Activated T-cell treated with anti-CD3 and anti-CD28 coated beads, Interleukin-2, amount 50 U/mL, for 72 hours (primary cell): ENCODE measurements at regions not wholly inside any gene's neighbourhood (a gene's known extent, or its start where the extent isn't known, plus 50 kb on each side); places are given as distances from the start of the nearest gene placed in this dataset.

ENCODE experiments used
- ATAC-seq, 2 donors: fragments of 150-1000 bp; cut with Tn5 transposase; replicated peaks in 1 of 2; 2 replicates each; pipeline ENCODE4 v1.10.0; 2021; ENCODE audit warnings: moderate library complexity in 2 of 2, mild to moderate bottlenecking in 1 of 2
- DNase-seq, 2 donors: peaks; one replicate each; pipeline ENCODE4 v3.0.0; 2021 to 2022; ENCODE audit warnings: mixed read lengths in 1 of 2
- H3K27ac Mint-ChIP-seq: one replicate; pipeline ENCODE4 v1.8.0; 2022; ENCODE audit warnings: mild to moderate bottlenecking, moderate library complexity, mixed read lengths
- H3K27me3 Mint-ChIP-seq: one replicate; pipeline ENCODE4 v1.8.0; 2022; ENCODE audit warnings: low read depth, mixed read lengths
- H3K36me3 Mint-ChIP-seq, 2 donors: one replicate each; pipeline ENCODE4 v1.8.0; 2022; ENCODE audit warnings: mixed read lengths in 2 of 2, mild to moderate bottlenecking in 1 of 2; ENCODE audit not compliant: insufficient read depth in 2 of 2
- H3K4me1 Mint-ChIP-seq: one replicate; pipeline ENCODE4 v1.8.0; 2022; ENCODE audit warnings: low read depth, mixed read lengths
- H3K4me3 Mint-ChIP-seq, 2 donors: one replicate each; pipeline ENCODE4 v1.8.0; 2022; ENCODE audit warnings: mild to moderate bottlenecking in 2 of 2, mixed read lengths in 2 of 2, moderate library complexity in 2 of 2
- H3K9me3 Mint-ChIP-seq, 2 donors: one replicate each; pipeline ENCODE4 v1.8.0; 2022; ENCODE audit warnings: mixed read lengths in 2 of 2

- no peak overlapping the region for H3K4me3 Mint-ChIP-seq
- H3K36me3 Mint-ChIP-seq, result no peaks in the 10 kb centered on the region
- no peaks in the 10 kb centered on the region for H3K4me1 Mint-ChIP-seq
These were observed 166.1 kb upstream of the NPSR1 start for GRCh38 chr7:34491899-34492298.

GRCh38 chr7:34493752-34494151, 164.3 kb upstream of the NPSR1 start:
- H3K4me3 Mint-ChIP-seq, result no peak overlapping the region
- no peak overlapping the region for H3K27ac Mint-ChIP-seq
- no peak for ATAC-seq
- no peaks in the 10 kb centered on the region for H3K36me3 Mint-ChIP-seq
- no peaks in the 10 kb centered on the region for H3K27me3 Mint-ChIP-seq
- H3K9me3 Mint-ChIP-seq, result peaks cover 9 to 10% of the 10 kb centered on the region in 2 donors
- DNase-seq, result no peak
- no peaks in the 10 kb centered on the region for H3K4me1 Mint-ChIP-seq

More at GRCh38 chr7:34491899-34492298, 166.1 kb upstream of the NPSR1 start:
- Mint-ChIP-seq H3K27ac (no peak overlapping the region), H3K27me3 (no peaks in the 10 kb centered on the region), H3K9me3 (peaks cover 9 to 10% of the 10 kb centered on the region in 2 donors)
- ATAC-seq (no peak), DNase-seq (no peak)

GRCh38 chr7:34497153-34497777, 160.8 kb upstream of the NPSR1 start:
- Mint-ChIP-seq H3K9me3 (peaks cover 9 to 10% of the 10 kb centered on the region in 2 donors), H3K36me3 (no peaks in the 10 kb centered on the region), H3K4me3 (no peak overlapping the region), H3K27ac (no peak overlapping the region), H3K4me1 (no peaks in the 10 kb centered on the region), H3K27me3 (no peaks in the 10 kb centered on the region)
- ATAC-seq (no peak), DNase-seq (no peak)

GRCh38 chr7:34501156-34501555, 156.9 kb upstream of the NPSR1 start:
- Mint-ChIP-seq H3K9me3 (peaks cover 0 to 4% of the 10 kb centered on the region in 2 donors), H3K4me1 (no peaks in the 10 kb centered on the region), H3K4me3 (no peak overlapping the region), H3K27me3 (no peaks in the 10 kb centered on the region), H3K36me3 (no peaks in the 10 kb centered on the region), H3K27ac (no peak overlapping the region)
- DNase-seq, result no peak
- no peak for ATAC-seq

GRCh38 chr7:34507191-34507590, 150.8 kb upstream of the NPSR1 start:
- H3K27ac Mint-ChIP-seq, result no peak overlapping the region
- no peak for DNase-seq
- H3K36me3 Mint-ChIP-seq, result no peaks in the 10 kb centered on the region
- H3K4me1 Mint-ChIP-seq, result no peaks in the 10 kb centered on the region
- no peak for ATAC-seq
- H3K4me3 Mint-ChIP-seq, result no peak overlapping the region
- H3K9me3 Mint-ChIP-seq, result peaks cover 2 to 5% of the 10 kb centered on the region in 2 donors
- H3K27me3 Mint-ChIP-seq, result no peaks in the 10 kb centered on the region

- DNase-seq, result no peak
- peaks cover 5 to 11% of the 10 kb centered on the region in 2 donors for H3K9me3 Mint-ChIP-seq
- no peaks in the 10 kb centered on the region for H3K36me3 Mint-ChIP-seq
- H3K27ac Mint-ChIP-seq, result no peak overlapping the region
- H3K4me3 Mint-ChIP-seq, result no peak overlapping the region
- H3K27me3 Mint-ChIP-seq, result no peaks in the 10 kb centered on the region
- no peak for ATAC-seq
- H3K4me1 Mint-ChIP-seq, result no peaks in the 10 kb centered on the region
These were observed 134.6 kb upstream of the NPSR1 start for GRCh38 chr7:34523226-34523918.

- H3K4me1 Mint-ChIP-seq, result no peaks in the 10 kb centered on the region
- H3K27ac Mint-ChIP-seq, result no peak overlapping the region
- H3K4me3 Mint-ChIP-seq, result no peak overlapping the region
- peaks cover 3 to 6% of the 10 kb centered on the region in 2 donors for H3K9me3 Mint-ChIP-seq
- ATAC-seq (no peak), DNase-seq (no peak)
- no peaks in the 10 kb centered on the region for H3K36me3 Mint-ChIP-seq
- no peaks in the 10 kb centered on the region for H3K27me3 Mint-ChIP-seq
These were observed 127.8 kb upstream of the NPSR1 start for GRCh38 chr7:34530259-34530658.

- DNase-seq (no peak), ATAC-seq (no peak)
- H3K36me3 Mint-ChIP-seq, result peaks cover 3 to 6% of the 10 kb centered on the region in 2 donors
- no peaks in the 10 kb centered on the region for H3K4me1 Mint-ChIP-seq
- no peaks in the 10 kb centered on the region for H3K27me3 Mint-ChIP-seq
- no peak overlapping the region for H3K4me3 Mint-ChIP-seq
- peaks cover 7 to 12% of the 10 kb centered on the region in 2 donors for H3K9me3 Mint-ChIP-seq
- H3K27ac Mint-ChIP-seq, result no peak overlapping the region
These were observed 119.0 kb upstream of the NPSR1 start for GRCh38 chr7:34539003-34539402.

- ATAC-seq (no peak), DNase-seq (no peak)
- Mint-ChIP-seq H3K27me3 (no peaks in the 10 kb centered on the region), H3K4me3 (no peak overlapping the region), H3K9me3 (peaks cover 9 to 12% of the 10 kb centered on the region in 2 donors), H3K27ac (no peak overlapping the region), H3K4me1 (no peaks in the 10 kb centered on the region), H3K36me3 (peaks cover 3 to 4% of the 10 kb centered on the region in 2 donors)
These were observed 113.4 kb upstream of the NPSR1 start for GRCh38 chr7:34544621-34545020.

GRCh38 chr7:34550996-34551395, 107.0 kb upstream of the NPSR1 start:
- no peak overlapping the region for H3K4me3 Mint-ChIP-seq
- peaks cover 6 to 14% of the 10 kb centered on the region in 2 donors for H3K9me3 Mint-ChIP-seq
- H3K4me1 Mint-ChIP-seq, result no peaks in the 10 kb centered on the region
- no peak overlapping the region for H3K27ac Mint-ChIP-seq
- DNase-seq (no peak), ATAC-seq (no peak)
- no peaks in the 10 kb centered on the region for H3K36me3 Mint-ChIP-seq
- H3K27me3 Mint-ChIP-seq, result no peaks in the 10 kb centered on the region

- Mint-ChIP-seq H3K4me1 (no peaks in the 10 kb centered on the region), H3K4me3 (no peak overlapping the region), H3K36me3 (no peaks in the 10 kb centered on the region), H3K27me3 (no peaks in the 10 kb centered on the region), H3K27ac (no peak overlapping the region), H3K9me3 (peaks cover 11 to 22% of the 10 kb centered on the region in 2 donors)
- no peak for DNase-seq
- ATAC-seq, result no peak
These were observed 105.5 kb upstream of the NPSR1 start for GRCh38 chr7:34552502-34552901.

GRCh38 chr7:34558022-34558421, 100.0 kb upstream of the NPSR1 start:
- Mint-ChIP-seq H3K4me1 (no peaks in the 10 kb centered on the region), H3K36me3 (no peaks in the 10 kb centered on the region), H3K9me3 (peaks cover 11 to 20% of the 10 kb centered on the region in 2 donors), H3K27ac (no peak overlapping the region), H3K27me3 (no peaks in the 10 kb centered on the region), H3K4me3 (no peak overlapping the region)
- no peak for ATAC-seq
- no peak for DNase-seq

- H3K4me3 Mint-ChIP-seq, result no peak overlapping the region
- peaks cover 2 to 4% of the 10 kb centered on the region in 2 donors for H3K9me3 Mint-ChIP-seq
- ATAC-seq, result no peak
- no peaks in the 10 kb centered on the region for H3K36me3 Mint-ChIP-seq
- no peak for DNase-seq
- no peaks in the 10 kb centered on the region for H3K27me3 Mint-ChIP-seq
- H3K4me1 Mint-ChIP-seq, result no peaks in the 10 kb centered on the region
- no peak overlapping the region for H3K27ac Mint-ChIP-seq
These were observed 93.9 kb upstream of the NPSR1 start for GRCh38 chr7:34564091-34564490.

GRCh38 chr7:34567906-34568305, 90.1 kb upstream of the NPSR1 start:
- no peaks in the 10 kb centered on the region for H3K36me3 Mint-ChIP-seq
- no peaks in the 10 kb centered on the region for H3K27me3 Mint-ChIP-seq
- ATAC-seq, result no peak
- no peak overlapping the region for H3K27ac Mint-ChIP-seq
- peaks cover 2 to 3% of the 10 kb centered on the region in 2 donors for H3K9me3 Mint-ChIP-seq
- DNase-seq, result no peak
- H3K4me3 Mint-ChIP-seq, result no peak overlapping the region
- no peaks in the 10 kb centered on the region for H3K4me1 Mint-ChIP-seq
